HG03378 (cell line): ENCODE measurements at regions not wholly inside any gene's neighbourhood (a gene's known extent, or its start where the extent isn't known, plus 50 kb on each side); places are given as distances from the start of the nearest gene placed in this dataset.

ENCODE experiments used
- ATAC-seq: cut with Tn5 transposase; IDR thresholded peaks from one replicate; pipeline ENCODE4 v1.9.1; 2021; ENCODE audit warnings: mild to moderate bottlenecking, moderate library complexity; ENCODE audit not compliant: unreplicated experiment

DNA sequence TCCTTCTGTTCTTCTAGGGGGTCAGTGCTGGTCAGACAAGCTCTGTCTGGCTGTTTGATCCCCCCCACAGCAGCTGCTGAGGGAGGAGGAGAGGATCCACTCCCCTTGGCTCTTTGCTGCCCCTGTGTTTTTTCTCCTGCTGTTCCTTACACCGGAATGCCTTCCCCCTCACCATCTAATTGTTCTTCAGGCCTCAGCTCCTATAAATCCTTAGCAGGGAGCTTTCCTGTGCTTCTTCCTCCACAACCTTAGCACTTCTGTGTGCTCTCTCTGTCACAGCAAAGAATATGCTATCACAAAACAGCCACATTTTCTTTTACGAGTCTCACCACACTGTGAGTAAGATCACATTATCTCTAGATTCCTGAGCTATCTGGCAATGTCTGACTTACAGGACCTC lies 196.6 kb downstream of the OTOR start:
- ATAC-seq: no peak

DNA sequence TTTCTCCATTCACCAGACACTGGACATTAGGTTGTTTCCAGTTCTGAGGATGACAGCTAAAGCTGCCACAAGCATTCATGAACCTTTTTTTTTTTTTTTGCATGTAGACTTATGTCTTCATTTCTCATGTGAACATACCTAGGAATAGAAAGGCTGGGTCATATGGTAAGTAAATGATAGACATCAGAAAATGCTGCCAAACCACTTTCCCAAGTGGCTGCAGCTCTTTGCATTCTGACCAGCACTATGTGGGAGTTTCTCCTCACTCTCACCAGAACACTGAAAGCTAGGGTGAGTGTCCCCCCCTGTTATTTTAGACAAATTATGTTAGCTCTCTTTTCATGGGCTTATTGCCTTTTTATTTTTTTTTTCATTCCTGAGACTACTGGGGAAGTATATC lies 197.5 kb downstream of the OTOR start:
- ATAC-seq: no peak

DNA sequence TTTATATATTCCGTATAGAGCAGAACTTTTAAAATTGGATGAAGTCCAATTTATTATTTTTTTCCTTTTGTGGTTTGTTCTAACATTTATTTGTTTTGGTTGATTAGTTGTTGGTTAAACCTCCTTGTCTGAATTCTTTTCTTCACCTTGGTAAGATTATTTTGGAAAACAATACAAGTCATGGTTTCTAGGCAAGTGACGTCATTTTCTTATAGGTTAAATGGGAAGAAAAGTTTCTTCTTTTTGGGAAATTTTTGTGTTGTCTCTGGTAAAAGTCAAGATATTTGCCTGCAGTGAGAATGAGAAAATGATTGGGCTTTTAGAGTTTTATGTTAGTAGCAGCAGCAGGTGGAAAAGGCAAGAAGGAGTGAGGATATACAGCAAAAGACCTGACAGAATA lies 197.9 kb downstream of the OTOR start:
- ATAC-seq: no peak

DNA sequence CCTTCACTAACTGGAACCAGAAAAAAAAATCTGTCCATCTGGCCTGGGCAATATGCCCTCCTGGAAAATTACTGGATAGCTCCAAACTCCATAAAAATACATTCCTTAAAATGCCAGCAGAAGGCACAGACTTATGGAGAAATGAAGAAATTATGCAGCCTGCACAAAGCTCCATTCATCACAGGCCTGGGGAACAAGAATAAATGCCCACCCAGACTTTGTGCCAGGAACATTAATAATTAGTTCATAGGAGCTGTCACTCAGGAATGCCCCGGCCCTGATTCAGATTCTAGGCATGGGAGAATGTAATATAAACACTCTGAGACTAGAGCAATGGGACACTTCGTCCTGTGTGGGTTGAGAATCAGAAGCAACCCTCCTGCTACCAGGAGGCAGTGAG lies 199.3 kb downstream of the OTOR start:
- ATAC-seq: no peak

DNA sequence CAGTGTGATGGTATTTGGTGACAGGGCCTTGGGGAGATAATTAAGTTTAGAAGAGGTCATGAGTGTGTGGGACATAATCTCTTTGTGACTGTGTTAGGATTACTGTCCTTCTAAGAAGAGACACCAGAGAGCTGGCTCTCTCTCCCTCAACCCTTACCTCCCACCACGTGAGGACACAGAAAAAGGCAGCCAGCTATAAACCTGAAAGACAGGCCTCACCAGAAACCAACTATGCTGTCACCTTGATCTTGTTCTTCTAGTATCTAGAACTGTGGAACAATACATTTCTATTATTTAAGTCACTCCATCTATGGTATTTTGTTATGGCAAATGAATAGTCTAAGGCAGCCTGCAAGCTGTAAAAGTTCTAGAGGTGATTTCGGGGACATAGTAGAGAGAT lies 203.7 kb downstream of the OTOR start:
- no peak for ATAC-seq

DNA sequence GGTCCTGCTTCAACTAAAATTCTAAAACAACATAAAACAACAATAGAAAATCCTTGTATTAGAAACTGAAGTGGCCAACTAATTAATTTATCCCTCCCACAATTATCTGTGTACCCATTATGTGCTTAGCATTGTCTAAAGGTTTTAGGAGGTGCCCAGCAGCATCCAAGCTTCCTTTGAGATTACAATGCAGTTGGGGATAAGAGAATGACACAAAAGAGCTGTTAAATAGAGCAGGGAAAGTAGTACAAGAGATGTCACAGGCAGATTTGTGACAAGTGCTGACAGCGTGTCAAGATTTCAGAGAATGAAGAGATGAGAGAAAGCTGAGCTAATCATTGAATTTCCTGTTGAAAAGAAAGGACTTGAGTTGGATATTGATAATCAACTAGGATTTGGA lies 204.8 kb downstream of the OTOR start:
- no peak for ATAC-seq

DNA sequence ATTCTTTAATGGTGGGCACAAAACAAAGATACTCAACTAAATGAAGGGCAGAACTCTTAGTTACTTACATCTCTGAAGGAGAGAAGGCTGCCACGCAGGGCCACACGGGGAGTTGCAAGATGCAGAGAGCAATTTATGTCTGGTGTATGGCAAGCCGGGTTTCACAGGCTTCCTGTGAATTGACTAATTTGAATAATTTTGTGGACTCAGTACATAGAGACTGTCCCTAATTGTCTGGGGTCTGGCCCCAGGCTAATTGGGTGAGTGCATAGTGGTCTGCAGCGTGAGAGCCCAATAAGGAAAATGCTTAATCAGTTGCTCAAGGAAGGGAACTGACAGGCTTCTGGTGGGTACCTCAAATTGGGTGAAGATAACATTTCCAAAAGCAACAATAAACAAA lies 205.7 kb downstream of the OTOR start:
- no peak for ATAC-seq

DNA sequence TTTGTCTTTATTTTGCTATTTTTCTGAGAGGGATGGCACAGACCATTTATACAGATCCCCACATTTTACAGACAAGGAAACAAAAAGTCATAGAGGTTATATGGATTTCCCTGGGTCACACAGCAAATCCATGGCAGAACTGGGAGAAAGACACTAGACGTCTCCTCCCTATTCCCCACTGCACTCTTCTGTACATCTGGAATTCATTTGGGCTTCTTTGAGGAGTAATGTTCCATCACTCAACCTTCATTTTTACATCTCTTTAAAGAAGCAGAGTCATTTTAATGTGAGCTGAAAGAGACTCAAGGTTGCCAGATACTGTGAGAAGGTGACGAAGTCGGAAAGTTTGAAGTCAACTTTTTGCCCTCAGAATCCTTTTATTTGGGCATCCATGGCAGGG lies 207.3 kb downstream of the OTOR start:
- ATAC-seq: no peak

DNA sequence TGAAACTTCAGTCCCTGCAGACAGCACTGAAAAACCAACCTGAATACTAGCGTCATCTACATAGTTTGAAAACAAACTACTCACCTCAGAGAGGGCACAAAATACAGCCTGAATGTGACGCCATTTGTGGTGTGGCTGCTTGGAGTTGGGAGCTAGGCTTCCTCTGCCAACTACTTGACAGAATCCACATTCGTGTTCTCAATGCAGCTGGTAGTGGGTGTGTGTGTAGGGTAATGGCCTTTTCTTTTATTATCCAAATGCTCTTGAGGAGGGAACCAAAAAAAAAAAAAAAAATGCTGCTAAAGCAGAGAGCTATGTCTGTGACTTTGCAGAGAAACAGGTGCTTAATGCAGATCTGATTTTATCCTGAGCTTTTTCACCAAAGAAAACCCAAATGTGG lies 207.8 kb downstream of the OTOR start:
- ATAC-seq: no peak

DNA sequence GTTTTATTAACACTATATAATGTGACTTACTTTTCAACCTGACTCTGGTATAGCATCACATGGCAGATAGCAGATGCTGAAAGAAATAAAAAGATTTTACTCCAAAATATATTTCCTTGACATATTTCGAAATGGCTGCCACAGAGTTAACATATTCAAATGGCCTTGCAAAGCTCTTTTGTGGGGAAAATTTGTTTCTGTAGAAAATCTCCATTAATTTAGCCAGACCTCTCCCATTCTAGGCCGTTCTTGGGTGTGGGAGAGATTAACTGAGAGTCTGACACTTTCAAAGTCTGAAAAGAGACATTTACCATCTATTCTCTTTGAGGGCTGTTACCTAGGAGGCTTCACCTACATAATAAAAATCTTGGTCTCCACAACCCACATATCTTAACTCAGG lies 217.2 kb downstream of the OTOR start:
- no peak for ATAC-seq

DNA sequence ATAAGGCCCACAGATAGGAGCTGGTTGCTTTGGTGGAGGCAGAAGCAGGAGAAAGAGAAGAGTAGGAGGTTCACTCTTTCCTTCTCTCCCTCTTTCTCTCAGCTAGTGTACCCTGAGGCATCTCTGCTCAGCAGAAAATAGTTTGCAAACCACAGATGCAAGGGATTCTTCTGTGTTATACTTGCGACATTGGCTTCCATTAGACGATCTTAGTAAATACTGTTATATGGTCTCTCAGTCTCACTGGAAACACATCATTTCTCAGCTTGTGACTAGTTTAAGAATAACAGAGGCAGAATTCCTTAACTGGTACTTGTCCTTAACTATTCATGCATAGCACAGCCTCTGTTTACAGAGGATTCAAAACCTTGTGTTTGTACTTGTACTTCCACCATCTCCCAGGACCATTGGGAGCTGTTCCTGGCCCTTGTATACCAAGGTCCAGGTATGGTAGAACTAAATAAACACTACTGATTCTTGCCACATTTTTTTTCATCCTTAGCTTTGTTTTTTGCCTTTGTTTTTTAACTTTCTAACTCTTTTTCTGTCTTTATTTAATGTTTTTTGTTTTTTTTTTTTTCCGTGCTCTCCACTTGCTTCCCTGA lies 218.2 kb downstream of the OTOR start:
- no peak for ATAC-seq

DNA sequence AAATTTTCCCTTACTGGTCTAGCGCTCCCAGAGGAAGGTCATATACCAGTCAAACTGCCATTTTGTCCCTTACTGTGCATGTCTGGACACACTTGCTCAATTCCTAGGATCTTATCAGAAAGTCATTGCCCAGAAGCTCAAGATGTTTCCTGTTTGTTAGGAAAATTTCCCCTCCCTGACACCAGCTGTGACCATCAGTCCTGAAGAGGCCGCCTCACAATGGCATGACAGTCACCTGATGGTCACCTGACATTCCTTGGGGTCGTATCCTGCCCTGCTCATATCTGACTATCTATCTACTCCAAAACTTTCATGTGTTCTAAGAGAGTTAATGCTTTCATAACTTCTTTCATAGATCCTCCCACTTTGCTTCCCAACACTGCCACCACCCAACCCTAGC lies 219.9 kb downstream of the OTOR start:
- no peak for ATAC-seq

DNA sequence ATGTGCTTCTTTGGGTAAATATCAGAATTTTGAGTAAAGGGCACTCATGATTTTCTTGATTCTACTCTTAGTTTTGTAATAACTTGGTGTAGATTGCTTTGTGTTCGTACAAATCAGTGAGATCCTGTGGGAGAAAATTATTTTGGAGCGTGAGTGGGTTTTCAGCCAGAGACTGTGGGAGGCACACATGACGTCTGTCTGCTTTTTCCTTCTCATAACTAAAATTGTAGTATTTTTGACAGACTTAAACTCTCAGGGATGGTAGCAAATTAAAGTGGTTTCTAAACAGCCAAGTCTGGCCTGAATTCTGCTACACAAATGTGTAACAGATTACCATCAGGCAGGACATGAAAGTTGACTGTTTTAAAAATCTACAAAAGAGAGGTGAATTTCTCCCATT lies 222.6 kb downstream of the OTOR start:
- ATAC-seq: no peak

DNA sequence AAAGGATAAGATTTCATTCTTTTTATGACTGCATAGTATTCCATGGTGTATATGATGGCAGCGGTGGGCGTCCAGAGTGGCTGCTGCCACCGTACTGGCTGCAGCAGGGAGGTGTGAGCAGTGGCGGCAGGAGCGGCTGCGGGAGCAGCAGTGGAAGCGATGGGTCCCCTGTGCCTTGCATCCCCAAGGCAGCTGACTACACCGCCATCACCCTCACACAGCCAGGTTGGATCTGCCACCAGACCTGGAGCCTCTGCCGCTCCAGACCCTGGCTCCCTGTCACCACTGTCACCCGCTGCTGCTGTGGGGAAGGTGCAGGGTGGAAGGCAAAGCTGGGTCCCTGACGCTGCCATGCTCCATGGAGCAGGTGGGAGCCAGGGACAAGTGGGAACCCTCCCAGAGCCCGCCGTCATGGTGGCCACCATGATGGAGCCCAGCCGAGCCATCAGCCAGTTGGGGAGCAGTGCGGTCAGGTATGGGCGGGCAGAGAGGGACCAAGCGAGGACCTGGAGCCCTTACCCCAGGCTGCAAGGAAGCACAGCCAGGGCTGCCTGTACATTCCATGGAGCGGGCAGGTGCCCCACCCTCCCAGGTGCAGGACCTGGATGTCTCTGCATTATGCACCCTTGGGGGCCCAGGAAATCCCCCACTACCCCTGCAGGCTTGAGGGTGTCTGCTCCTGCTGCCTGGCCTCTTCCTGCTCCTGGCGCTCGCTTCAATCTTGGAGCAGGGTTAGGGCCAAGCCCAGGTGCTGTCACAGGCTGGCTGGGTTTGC lies 226.1 kb downstream of the OTOR start:
- ATAC-seq: no peak

DNA sequence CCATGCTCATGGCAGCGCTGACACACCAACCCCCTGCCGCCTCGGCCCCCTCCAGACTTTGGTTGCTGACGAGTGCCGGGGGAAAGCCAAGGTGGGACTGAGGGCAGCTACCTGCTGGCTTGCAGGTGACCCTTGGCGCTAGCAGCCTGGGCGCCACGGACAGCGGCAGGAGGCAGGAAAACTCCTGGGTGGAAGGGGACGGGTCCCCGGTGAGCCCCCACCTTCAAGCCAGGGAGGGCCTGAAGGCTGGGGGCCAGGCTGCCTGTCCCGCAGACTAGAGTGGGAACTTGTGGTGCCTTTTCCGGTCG lies 226.7 kb downstream of the OTOR start:
- no peak for ATAC-seq

DNA sequence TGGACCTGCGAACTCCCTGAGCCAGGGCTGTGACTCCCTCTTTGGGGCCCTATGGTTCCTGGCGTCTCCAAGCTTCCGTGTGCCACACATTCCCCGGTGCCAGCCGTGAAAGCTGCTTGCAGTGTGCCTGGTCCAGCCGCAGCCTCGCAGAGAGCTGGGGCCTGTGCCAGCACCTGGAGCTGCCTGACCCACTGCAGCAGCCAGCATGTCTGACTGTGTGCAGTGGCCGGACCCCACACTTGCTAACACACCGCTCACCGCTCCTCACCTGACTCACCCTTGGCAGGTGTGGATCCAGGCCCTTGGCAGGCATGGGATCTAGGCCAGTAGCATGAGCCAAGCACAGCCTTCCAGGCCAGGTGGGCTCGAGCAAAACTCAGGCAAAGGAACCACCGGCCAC lies 227.5 kb downstream of the OTOR start:
- no peak for ATAC-seq

DNA sequence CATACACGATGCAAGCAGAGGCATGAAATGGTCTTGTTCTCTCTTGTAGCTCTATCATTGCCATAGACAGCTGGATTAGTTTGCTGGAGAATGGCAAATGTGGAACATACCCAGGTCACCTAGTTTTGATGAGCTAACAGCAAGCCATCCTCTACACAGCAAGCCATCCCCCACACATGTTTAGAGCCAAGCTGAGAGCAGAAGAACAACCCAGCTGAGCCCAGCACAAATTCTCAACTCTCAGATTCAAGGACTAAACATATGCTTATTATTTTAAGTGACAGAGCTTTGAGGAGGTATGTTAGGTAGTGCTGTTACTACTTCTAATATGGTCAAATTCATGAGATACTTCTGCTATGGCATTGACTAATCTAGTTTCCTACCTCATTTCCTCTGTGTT lies 230.3 kb downstream of the OTOR start:
- ATAC-seq: no peak

DNA sequence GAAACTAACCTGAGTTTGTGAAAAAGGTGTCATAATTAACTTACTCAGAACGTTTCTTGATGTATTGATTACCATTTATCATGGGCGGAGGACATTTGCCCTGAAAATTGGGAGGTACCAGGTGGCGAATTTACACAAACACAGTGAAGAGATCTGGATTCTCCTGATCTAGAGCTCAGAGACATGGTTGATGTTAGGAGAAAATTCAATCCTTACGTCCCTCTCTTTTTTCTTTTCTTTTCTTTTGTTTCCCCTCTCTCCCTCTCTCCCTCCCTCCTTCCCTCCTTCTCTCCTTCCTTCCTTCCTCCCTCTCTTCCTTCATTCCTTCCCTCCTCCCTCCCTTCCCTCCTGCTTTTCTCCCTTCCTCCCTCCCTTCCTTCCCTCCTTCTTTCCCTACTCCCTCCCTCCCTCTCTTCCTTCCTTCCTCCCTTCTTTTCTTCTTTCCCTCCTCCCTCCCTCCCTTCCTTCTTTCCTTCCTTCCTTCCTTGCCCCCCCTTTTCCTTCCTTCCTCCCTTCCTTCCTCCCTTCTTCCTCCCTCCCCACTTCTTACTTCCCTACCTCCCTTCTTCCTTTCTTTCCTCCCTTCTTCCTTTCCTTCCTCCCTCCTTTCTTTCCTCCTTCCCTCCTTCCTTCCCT lies 234.1 kb downstream of the OTOR start:
- no peak for ATAC-seq

DNA sequence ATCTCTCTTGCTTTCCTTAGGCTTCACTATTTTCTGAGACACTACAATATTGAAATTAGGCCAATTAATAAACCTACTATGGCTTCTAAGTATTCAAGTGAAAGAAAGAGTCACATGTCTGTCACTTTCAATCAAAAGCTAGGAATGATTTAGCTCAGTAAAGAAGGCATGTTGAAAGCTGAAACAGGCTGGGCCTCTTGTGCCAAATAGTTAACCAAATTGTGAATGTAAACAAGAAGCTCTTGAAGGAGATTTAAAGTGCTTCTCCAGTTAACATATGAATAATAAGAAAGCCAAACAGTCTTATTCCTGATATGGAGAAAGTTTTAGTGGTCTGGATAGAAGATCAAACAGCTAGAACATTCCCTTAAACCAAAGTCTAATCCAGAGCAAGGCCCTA lies 236.3 kb downstream of the OTOR start:
- ATAC-seq: no peak

DNA sequence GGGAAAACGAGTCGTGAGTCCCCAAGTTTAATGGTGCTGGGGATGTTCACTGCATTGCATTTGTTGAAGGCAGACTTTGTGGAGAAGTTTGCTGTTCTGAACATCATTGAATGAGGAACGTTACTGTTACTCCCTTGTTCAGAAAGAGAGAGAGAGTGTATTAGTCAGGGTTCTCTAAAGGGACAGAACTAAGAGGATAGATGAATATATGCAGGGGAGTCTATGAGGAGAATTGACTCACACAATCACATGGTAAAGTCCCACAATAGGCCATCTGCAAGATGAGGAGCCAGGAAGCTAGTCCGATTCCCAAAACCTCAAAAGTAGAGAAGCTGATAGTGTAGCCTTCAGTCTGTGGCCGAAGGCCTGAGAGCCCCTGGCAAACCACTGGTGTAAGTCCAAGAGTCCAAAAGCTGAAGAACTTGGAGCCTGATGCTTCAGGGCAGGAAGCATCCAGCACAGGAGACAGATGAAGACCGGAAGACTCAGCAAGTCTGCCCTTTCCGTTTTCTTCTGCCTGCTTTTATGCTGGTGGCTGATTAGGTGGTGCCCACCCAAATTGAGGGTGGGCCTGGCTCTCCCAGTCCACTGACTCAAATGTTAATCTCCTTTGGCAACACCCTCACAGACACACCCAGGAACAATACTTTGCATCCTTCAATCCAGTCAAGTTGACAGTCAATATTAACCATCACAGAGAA lies 223.5 kb upstream of the PCSK2 start:
- ATAC-seq: no peak

DNA sequence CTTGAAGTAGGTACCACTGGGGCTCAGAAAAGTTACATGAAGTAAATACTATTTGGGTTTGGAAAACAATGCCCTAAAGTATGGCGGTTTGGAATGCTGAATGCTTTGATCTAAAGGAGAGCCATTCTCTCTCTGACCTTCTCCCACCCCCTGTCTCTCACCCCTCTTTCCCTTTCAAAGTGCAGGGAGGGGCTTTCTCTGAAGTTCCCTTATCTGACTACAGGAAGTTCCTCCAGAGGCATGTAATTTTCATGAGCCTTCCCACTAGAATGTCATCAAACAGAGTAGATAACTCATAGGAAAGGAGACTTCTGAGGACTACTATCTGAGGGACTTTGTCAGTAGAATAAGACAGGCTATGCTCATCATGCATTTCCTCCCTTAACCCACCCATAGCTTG lies 216.7 kb upstream of the PCSK2 start:
- ATAC-seq: no peak
